ENCODE measurements at regions not wholly inside any gene's neighbourhood (a gene's known extent, or its start where the extent isn't known, plus 50 kb on each side); places are given as distances from the start of the nearest gene placed in this dataset.
"Not testable (repeated sequence)": the region's sequence is repeated elsewhere in the genome, so short reads cannot be mapped to it uniquely, and the experiment has no call there.

- H3K4me3 Mint-ChIP-seq, result no peak overlapping the region
- no peaks in the 10 kb centered on the region for H3K4me1 Mint-ChIP-seq (ENCODE audit: low read depth)
- H3K36me3 Mint-ChIP-seq (ENCODE audit: low read depth), result no peaks in the 10 kb centered on the region
- no peaks in the 10 kb centered on the region for H3K9me3 Mint-ChIP-seq
- H3K27ac Mint-ChIP-seq, result no peak overlapping the region
- peaks cover 3% of the 10 kb centered on the region for H3K27me3 Mint-ChIP-seq
These were observed 79.3 kb upstream of the PPP2R2D start for GRCh38 chr10:131821378-131822012.

- no peaks in the 10 kb centered on the region for H3K36me3 Mint-ChIP-seq (ENCODE audit: low read depth)
- no peak overlapping the region for H3K27ac Mint-ChIP-seq
- peaks cover 3% of the 10 kb centered on the region for H3K27me3 Mint-ChIP-seq
These were observed 78.7 kb upstream of the PPP2R2D start for GRCh38 chr10:131822013-131822691.

GRCh38 chr10:131822692-131823245 is 78.0 kb upstream of the PPP2R2D start:
- H3K36me3 Mint-ChIP-seq (ENCODE audit: low read depth), result no peaks in the 10 kb centered on the region
- peaks cover 3% of the 10 kb centered on the region for H3K27me3 Mint-ChIP-seq
- no peak overlapping the region for H3K4me3 Mint-ChIP-seq
- H3K9me3 Mint-ChIP-seq, result no peaks in the 10 kb centered on the region
- H3K4me1 Mint-ChIP-seq (ENCODE audit: low read depth), result no peaks in the 10 kb centered on the region
- no peak overlapping the region for H3K27ac Mint-ChIP-seq

More at GRCh38 chr10:131822013-131822691, 78.7 kb upstream of the PPP2R2D start:
- Mint-ChIP-seq H3K9me3 (no peaks in the 10 kb centered on the region), H3K4me1 (ENCODE audit: low read depth) (no peaks in the 10 kb centered on the region), H3K4me3 (no peak overlapping the region)

- not testable (repeated sequence) for H3K4me3 Mint-ChIP-seq; H3K4me1 Mint-ChIP-seq (ENCODE audit: low read depth); H3K9me3 Mint-ChIP-seq; H3K36me3 Mint-ChIP-seq (ENCODE audit: low read depth); H3K27ac Mint-ChIP-seq; H3K27me3 Mint-ChIP-seq
These were observed 77.2 kb upstream of the PPP2R2D start for GRCh38 chr10:131823601-131824099.

- Mint-ChIP-seq H3K36me3 (ENCODE audit: low read depth) (no peaks in the 10 kb centered on the region), H3K27me3 (peaks cover 5% of the 10 kb centered on the region), H3K27ac (no peak overlapping the region), H3K4me1 (ENCODE audit: low read depth) (no peaks in the 10 kb centered on the region), H3K4me3 (no peak overlapping the region), H3K9me3 (no peaks in the 10 kb centered on the region)
These were observed 76.2 kb upstream of the PPP2R2D start for GRCh38 chr10:131824371-131825149.

- Mint-ChIP-seq H3K9me3 (no peaks in the 10 kb centered on the region), H3K27me3 (peaks cover 5% of the 10 kb centered on the region), H3K4me1 (ENCODE audit: low read depth) (no peaks in the 10 kb centered on the region), H3K36me3 (ENCODE audit: low read depth) (no peaks in the 10 kb centered on the region), H3K27ac (no peak overlapping the region), H3K4me3 (no peak overlapping the region)
These were observed 75.5 kb upstream of the PPP2R2D start for GRCh38 chr10:131825150-131825848.

GRCh38 chr10:131825960-131826650 is 74.7 kb upstream of the PPP2R2D start:
- H3K27ac Mint-ChIP-seq, result no peak overlapping the region
- H3K9me3 Mint-ChIP-seq, result no peaks in the 10 kb centered on the region
- no peaks in the 10 kb centered on the region for H3K36me3 Mint-ChIP-seq (ENCODE audit: low read depth)
- H3K4me3 Mint-ChIP-seq, result no peak overlapping the region
- H3K4me1 Mint-ChIP-seq (ENCODE audit: low read depth), result no peaks in the 10 kb centered on the region
- peaks cover 5% of the 10 kb centered on the region for H3K27me3 Mint-ChIP-seq

- no peaks in the 10 kb centered on the region for H3K36me3 Mint-ChIP-seq (ENCODE audit: low read depth)
- no peak overlapping the region for H3K4me3 Mint-ChIP-seq
- H3K9me3 Mint-ChIP-seq, result no peaks in the 10 kb centered on the region
- H3K27me3 Mint-ChIP-seq, result peaks cover 5% of the 10 kb centered on the region
- H3K27ac Mint-ChIP-seq, result no peak overlapping the region
- H3K4me1 Mint-ChIP-seq (ENCODE audit: low read depth), result no peaks in the 10 kb centered on the region
These were observed 71.5 kb upstream of the PPP2R2D start for GRCh38 chr10:131829156-131829930.

GRCh38 chr10:131830446-131831130 is 70.2 kb upstream of the PPP2R2D start:
- Mint-ChIP-seq H3K27ac (no peak overlapping the region), H3K4me1 (ENCODE audit: low read depth) (no peaks in the 10 kb centered on the region), H3K36me3 (ENCODE audit: low read depth) (no peaks in the 10 kb centered on the region)

GRCh38 chr10:131831561-131831960 is 69.2 kb upstream of the PPP2R2D start:
- no peaks in the 10 kb centered on the region for H3K36me3 Mint-ChIP-seq (ENCODE audit: low read depth)
- no peaks in the 10 kb centered on the region for H3K9me3 Mint-ChIP-seq
- no peak overlapping the region for H3K4me3 Mint-ChIP-seq
- no peak overlapping the region for H3K27ac Mint-ChIP-seq
- peaks cover 9% of the 10 kb centered on the region for H3K27me3 Mint-ChIP-seq
- H3K4me1 Mint-ChIP-seq (ENCODE audit: low read depth), result no peaks in the 10 kb centered on the region

More at GRCh38 chr10:131830446-131831130, 70.2 kb upstream of the PPP2R2D start:
- H3K9me3 Mint-ChIP-seq, result no peaks in the 10 kb centered on the region
- H3K27me3 Mint-ChIP-seq, result peaks cover 9% of the 10 kb centered on the region
- H3K4me3 Mint-ChIP-seq, result no peak overlapping the region

GRCh38 chr10:131832056-131832685 is 68.6 kb upstream of the PPP2R2D start:
- Mint-ChIP-seq H3K27me3 (peaks cover 9% of the 10 kb centered on the region), H3K4me1 (ENCODE audit: low read depth) (no peaks in the 10 kb centered on the region), H3K27ac (no peak overlapping the region)

GRCh38 chr10:131833013-131833412 is 67.8 kb upstream of the PPP2R2D start:
- H3K27ac Mint-ChIP-seq, result no peak overlapping the region
- no peaks in the 10 kb centered on the region for H3K36me3 Mint-ChIP-seq (ENCODE audit: low read depth)
- H3K4me1 Mint-ChIP-seq (ENCODE audit: low read depth), result no peaks in the 10 kb centered on the region
- H3K27me3 Mint-ChIP-seq, result peaks cover 9% of the 10 kb centered on the region
- no peaks in the 10 kb centered on the region for H3K9me3 Mint-ChIP-seq
- H3K4me3 Mint-ChIP-seq, result no peak overlapping the region

More at GRCh38 chr10:131832056-131832685, 68.6 kb upstream of the PPP2R2D start:
- Mint-ChIP-seq H3K4me3 (no peak overlapping the region), H3K36me3 (ENCODE audit: low read depth) (no peaks in the 10 kb centered on the region), H3K9me3 (no peaks in the 10 kb centered on the region)
